GM12864 (cell line): ENCODE measurements at regions not wholly inside any gene's neighbourhood (a gene's known extent, or its start where the extent isn't known, plus 50 kb on each side); places are given as distances from the start of the nearest gene placed in this dataset.

Experiments
- DNase-seq: peaks from one replicate; pipeline ENCODE4 v3.0.0-alpha.2; 2011; ENCODE audit warnings: low read depth
- H3K4me3 ChIP-seq: 2 replicates; pipeline ENCODE4 v1.5.1; 2011; ENCODE audit warnings: mild to moderate bottlenecking, low read depth, low read length, control low read depth
- CTCF ChIP-seq: IDR thresholded peaks from 2 replicates; pipeline ENCODE4 v1.5.1; 2011; ENCODE audit warnings: low read depth, mild to moderate bottlenecking, moderate library complexity, low read length, control low read depth, inconsistent platforms; ENCODE audit errors: missing control alignments

- H3K4me3 ChIP-seq = no peak overlapping the region
- no peak for DNase-seq
- TF ChIP-seq CTCF = no peak
Measured at GRCh38 chr11:70829134-70829885, 423.1 kb downstream of the SHANK2 start.

- TF ChIP-seq CTCF = no peak
- DNase-seq = no peak
- no peak overlapping the region for H3K4me3 ChIP-seq
Measured at GRCh38 chr11:70829886-70830272, 422.5 kb downstream of the SHANK2 start.

DNA sequence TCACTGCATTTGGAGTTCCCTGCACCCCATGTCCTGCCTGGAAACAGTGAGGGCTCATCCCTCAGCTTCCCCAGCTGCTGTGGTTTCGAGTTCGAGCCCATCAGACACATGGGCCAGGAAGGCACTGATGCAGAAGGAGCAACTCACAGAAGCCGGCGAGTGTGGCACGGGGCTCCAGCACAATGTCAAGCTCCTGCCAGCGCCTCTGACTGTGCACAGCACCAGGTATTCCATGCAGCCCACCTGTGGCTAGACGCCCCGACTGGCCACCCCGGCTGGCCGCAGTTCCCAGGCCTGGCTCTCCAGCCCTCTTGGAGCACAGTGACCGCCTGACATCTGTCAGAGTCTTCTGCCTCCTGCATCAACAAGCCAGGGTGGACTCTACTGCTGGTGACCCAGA, 419.4 kb downstream of the SHANK2 start:
- no peak for TF ChIP-seq CTCF
- H3K4me3 ChIP-seq = no peak overlapping the region
- no peak for DNase-seq

DNA sequence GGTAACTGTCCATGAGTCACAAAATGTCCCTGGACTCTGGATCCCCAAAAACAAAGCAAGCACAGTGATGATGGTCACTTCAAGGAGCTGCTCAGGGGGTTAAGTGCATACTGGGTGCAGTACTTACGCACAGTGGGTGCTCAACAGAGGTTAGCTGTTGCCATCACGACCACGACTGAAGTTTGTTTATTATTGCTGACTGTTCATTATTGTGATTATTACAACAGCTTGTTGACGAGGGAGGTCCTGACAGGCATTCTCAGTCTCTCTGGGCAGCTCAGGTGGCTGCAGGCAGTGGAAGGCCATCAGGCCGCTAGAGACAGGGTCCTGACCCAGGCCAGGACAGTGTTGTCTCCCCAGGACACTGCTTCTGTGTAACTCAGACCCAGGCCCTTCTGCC, 418.8 kb downstream of the SHANK2 start:
- H3K4me3 ChIP-seq = no peak overlapping the region
- DNase-seq = no peak
- no peak for TF ChIP-seq CTCF

- no peak for DNase-seq
- H3K4me3 ChIP-seq = no peak overlapping the region
Measured at GRCh38 chr11:70834277-70834940, 418.0 kb downstream of the SHANK2 start.

DNA sequence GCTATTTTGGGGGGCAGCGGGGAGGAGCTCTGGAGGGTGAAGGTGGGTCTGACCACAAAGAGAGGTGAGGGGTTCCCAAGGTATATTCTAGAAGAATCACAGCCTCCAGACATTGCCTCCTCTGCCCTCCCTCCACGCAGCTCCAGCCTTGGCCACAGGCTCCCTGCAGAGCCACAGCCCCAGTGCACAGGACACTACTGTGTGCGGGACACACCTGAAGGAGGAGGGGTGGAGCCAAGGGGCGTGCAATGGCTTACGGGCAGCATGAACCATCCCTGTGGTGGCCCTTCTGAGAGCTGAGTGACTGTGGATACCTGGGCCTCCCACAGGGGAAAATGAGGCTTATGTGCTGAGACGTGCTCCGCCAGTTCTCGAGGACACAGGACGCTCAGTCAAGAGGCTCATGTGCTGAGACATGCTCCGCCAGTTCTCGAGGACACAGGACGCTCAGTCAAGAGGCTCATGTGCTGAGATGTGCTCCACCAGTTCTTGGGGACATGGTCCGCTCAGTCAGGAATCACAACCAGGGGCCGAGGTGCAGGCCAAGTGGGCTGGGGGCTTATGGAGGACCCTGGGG, 417.3 kb downstream of the SHANK2 start:
- no peak for TF ChIP-seq CTCF
- no peak overlapping the region for H3K4me3 ChIP-seq
- no peak for DNase-seq

More at GRCh38 chr11:70834277-70834940, 418.0 kb downstream of the SHANK2 start:
- TF ChIP-seq CTCF = no peak
